GM21619 (cell line): ENCODE measurements at regions not wholly inside any gene's neighbourhood (a gene's known extent, or its start where the extent isn't known, plus 50 kb on each side); places are given as distances from the start of the nearest gene placed in this dataset.
"Not testable (repeated sequence)": the region's sequence is repeated elsewhere in the genome, so short reads cannot be mapped to it uniquely, and the experiment has no call there.

Source experiments
- ATAC-seq: cut with Tn5 transposase; IDR thresholded peaks from one replicate; pipeline ENCODE4 v1.9.1; 2021; ENCODE audit not compliant: unreplicated experiment

- ATAC-seq = no peak
Measured at GRCh38 chr10:59033622-59034021, 142.8 kb upstream of the PHYHIPL start.

GRCh38 chr10:59036311-59037017, 140.0 kb upstream of the PHYHIPL start:
- peak; percentile 99 for ATAC-seq

GRCh38 chr10:59037018-59037389, 139.4 kb upstream of the PHYHIPL start:
- ATAC-seq = peak; percentile 11

GRCh38 chr10:59037506-59037905, 138.9 kb upstream of the PHYHIPL start:
- ATAC-seq = no peak

- not testable (repeated sequence) for ATAC-seq
Measured at GRCh38 chr10:59043358-59043757, 133.1 kb upstream of the PHYHIPL start.

GRCh38 chr10:59047180-59047579, 129.3 kb upstream of the PHYHIPL start:
- no peak for ATAC-seq

GRCh38 chr10:59047957-59048618, 128.4 kb upstream of the PHYHIPL start:
- peak; percentile 88 for ATAC-seq

- ATAC-seq = not testable (repeated sequence)
Measured at GRCh38 chr10:59053502-59053901, 122.9 kb upstream of the PHYHIPL start.

- no peak for ATAC-seq
Measured at GRCh38 chr10:59055045-59055444, 121.4 kb upstream of the PHYHIPL start.

GRCh38 chr10:59057345-59057744, 119.1 kb upstream of the PHYHIPL start:
- no peak for ATAC-seq

- ATAC-seq = no peak
Measured at GRCh38 chr10:59060852-59061251, 115.6 kb upstream of the PHYHIPL start.

GRCh38 chr10:59063491-59063890, 113.0 kb upstream of the PHYHIPL start:
- no peak for ATAC-seq

- no peak for ATAC-seq
Measured at GRCh38 chr10:59064080-59064692, 112.3 kb upstream of the PHYHIPL start.

- no peak for ATAC-seq
Measured at GRCh38 chr10:59064759-59065539, 111.5 kb upstream of the PHYHIPL start.

GRCh38 chr10:59068581-59069191, 107.8 kb upstream of the PHYHIPL start:
- ATAC-seq = no peak

- ATAC-seq = no peak
Measured at GRCh38 chr10:59072038-59072437, 104.4 kb upstream of the PHYHIPL start.

GRCh38 chr10:59073456-59074053, 102.9 kb upstream of the PHYHIPL start:
- no peak for ATAC-seq

GRCh38 chr10:59075576-59075975, 100.9 kb upstream of the PHYHIPL start:
- no peak for ATAC-seq

GRCh38 chr10:59077855-59078254, 98.6 kb upstream of the PHYHIPL start:
- ATAC-seq = no peak

GRCh38 chr10:59078978-59079377, 97.5 kb upstream of the PHYHIPL start:
- ATAC-seq = no peak
